ENCODE measurements at regions not wholly inside any gene's neighbourhood (a gene's known extent, or its start where the extent isn't known, plus 50 kb on each side); places are given as distances from the start of the nearest gene placed in this dataset.
A peak's percentile ranks its signal among the peaks of the same experiment; 100 is the strongest.

GRCh38 chr13:104900191-104900817 lies 1635.2 kb downstream of the EFNB2 start:
- H3K4me3 ChIP-seq (replicated peaks in 1 of 2; ENCODE audit: low read depth in 2 of 2, low read length in 2 of 2), result no peak overlapping the region
- no peak for TF ChIP-seq CTCF (IDR thresholded peaks at IDR 0.05; ENCODE audit: low read depth, low read length)
- peak in 1 of 2 donors; percentile 2 for DNase-seq (ENCODE audit: low read depth in 2 of 2)

GRCh38 chr13:104898484-104898883 lies 1637.0 kb downstream of the EFNB2 start:
- no peak for TF ChIP-seq CTCF (IDR thresholded peaks at IDR 0.05; ENCODE audit: low read depth, low read length)
- no peak for DNase-seq (ENCODE audit: low read depth in 2 of 2)

GRCh38 chr13:104895521-104895920 lies 1639.9 kb downstream of the EFNB2 start:
- TF ChIP-seq CTCF (IDR thresholded peaks at IDR 0.05; ENCODE audit: low read depth, low read length), result no peak
- no peak for DNase-seq (ENCODE audit: low read depth in 2 of 2)
- H3K4me3 ChIP-seq (replicated peaks in 1 of 2; ENCODE audit: low read depth in 2 of 2, low read length in 2 of 2), result no peak overlapping the region

More at GRCh38 chr13:104898484-104898883, 1637.0 kb downstream of the EFNB2 start:
- H3K4me3 ChIP-seq (replicated peaks in 1 of 2; ENCODE audit: low read depth in 2 of 2, low read length in 2 of 2), result no peak overlapping the region

GRCh38 chr13:104875038-104875754 lies 1660.3 kb downstream of the EFNB2 start:
- DNase-seq (ENCODE audit: low read depth in 2 of 2), result no peak
- no peak for TF ChIP-seq CTCF (IDR thresholded peaks at IDR 0.05; ENCODE audit: low read depth, low read length)
- no peak overlapping the region for H3K4me3 ChIP-seq (replicated peaks in 1 of 2; ENCODE audit: low read depth in 2 of 2, low read length in 2 of 2)

- TF ChIP-seq CTCF (IDR thresholded peaks at IDR 0.05; ENCODE audit: low read depth, low read length), result no peak
- DNase-seq (ENCODE audit: low read depth in 2 of 2), result no peak
- no peak overlapping the region for H3K4me3 ChIP-seq (replicated peaks in 1 of 2; ENCODE audit: low read depth in 2 of 2, low read length in 2 of 2)
These were observed 1663.3 kb downstream of the EFNB2 start for GRCh38 chr13:104872153-104872552.

GRCh38 chr13:104871456-104871855 lies 1664.0 kb downstream of the EFNB2 start:
- no peak for TF ChIP-seq CTCF (IDR thresholded peaks at IDR 0.05; ENCODE audit: low read depth, low read length)
- DNase-seq (ENCODE audit: low read depth in 2 of 2), result no peak
- no peak overlapping the region for H3K4me3 ChIP-seq (replicated peaks in 1 of 2; ENCODE audit: low read depth in 2 of 2, low read length in 2 of 2)
